Glutamatergic neuron (in vitro differentiated cells): ENCODE measurements at regions not wholly inside any gene's neighbourhood (a gene's known extent, or its start where the extent isn't known, plus 50 kb on each side); places are given as distances from the start of the nearest gene placed in this dataset.
"Not testable (repeated sequence)": the region's sequence is repeated elsewhere in the genome, so short reads cannot be mapped to it uniquely, and the experiment has no call there.

Experiments
- DNase-seq: peaks from one replicate; pipeline ENCODE4 v3.0.0; 2022
- H3K27ac Mint-ChIP-seq: one replicate; pipeline ENCODE4 v1.8.0; 2020; ENCODE audit warnings: mild to moderate bottlenecking, mixed read lengths, inconsistent platforms; ENCODE audit not compliant: unreplicated experiment
- H3K27me3 Mint-ChIP-seq: one replicate; pipeline ENCODE4 v1.8.0; 2020; ENCODE audit warnings: mild to moderate bottlenecking, moderate library complexity, mixed read lengths, inconsistent platforms; ENCODE audit not compliant: unreplicated experiment
- H3K36me3 Mint-ChIP-seq: one replicate; pipeline ENCODE4 v1.8.0; 2020; ENCODE audit warnings: mild to moderate bottlenecking, mixed read lengths, inconsistent platforms; ENCODE audit not compliant: unreplicated experiment
- H3K4me1 Mint-ChIP-seq: one replicate; pipeline ENCODE4 v1.8.0; 2020; ENCODE audit warnings: mild to moderate bottlenecking, low read depth, mixed read lengths, inconsistent platforms; ENCODE audit not compliant: unreplicated experiment
- H3K4me3 Mint-ChIP-seq: one replicate; pipeline ENCODE4 v1.8.0; 2020; ENCODE audit warnings: mild to moderate bottlenecking, mixed read lengths, inconsistent platforms; ENCODE audit not compliant: unreplicated experiment
- H3K9me3 Mint-ChIP-seq: one replicate; pipeline ENCODE4 v1.8.0; 2020; ENCODE audit warnings: mild to moderate bottlenecking, moderate library complexity, mixed read lengths, inconsistent platforms; ENCODE audit not compliant: unreplicated experiment
- CTCF ChIP-seq: fragments of 200-600 bp; sonication (generic); IDR thresholded peaks from one replicate; pipeline ENCODE4 v1.5.0; 2021; ENCODE audit not compliant: partially characterized antibody, unreplicated experiment

DNA sequence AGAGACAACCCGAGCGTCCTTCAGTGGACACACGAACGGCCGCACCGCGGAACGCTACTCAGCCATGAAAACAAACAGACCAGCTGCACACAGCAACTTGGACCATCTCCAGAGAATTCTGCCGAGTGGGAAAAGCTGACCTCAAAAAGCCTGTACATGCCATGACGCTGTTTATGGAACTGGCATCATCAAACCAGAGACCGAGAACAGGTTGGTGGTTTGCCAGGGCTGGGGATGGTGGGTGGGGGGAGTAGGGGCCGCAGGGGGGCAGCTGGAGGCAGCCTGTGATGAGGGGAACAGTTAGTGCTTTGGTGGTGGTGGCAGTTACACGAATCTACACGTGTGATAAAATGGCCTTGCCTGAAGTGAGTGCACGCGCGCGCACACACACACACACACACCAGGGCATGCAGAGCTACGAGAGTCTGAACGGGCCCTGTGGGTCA lies 169.8 kb downstream of the LAT start:
- H3K27ac Mint-ChIP-seq: no peak overlapping the region
- peaks cover 4% of the 10 kb centered on the region for H3K9me3 Mint-ChIP-seq
- H3K4me1 Mint-ChIP-seq: peaks cover 11% of the 10 kb centered on the region
- no peak for TF ChIP-seq CTCF
- peaks cover 4% of the 10 kb centered on the region for H3K36me3 Mint-ChIP-seq
- DNase-seq: no peak
- H3K27me3 Mint-ChIP-seq: peaks cover 4% of the 10 kb centered on the region
- H3K4me3 Mint-ChIP-seq: no peak overlapping the region

GRCh38 chr16:29154088-29154487 lies 169.2 kb downstream of the LAT start:
- Mint-ChIP-seq H3K27ac (no peak overlapping the region), H3K27me3 (peaks cover 6% of the 10 kb centered on the region), H3K4me1 (peaks cover 11% of the 10 kb centered on the region), H3K4me3 (no peak overlapping the region), H3K36me3 (peaks cover 4% of the 10 kb centered on the region), H3K9me3 (peaks cover 4% of the 10 kb centered on the region)
- no peak for DNase-seq
- TF ChIP-seq CTCF: no peak

- H3K27ac Mint-ChIP-seq, H3K27me3 Mint-ChIP-seq, H3K36me3 Mint-ChIP-seq, H3K4me3 Mint-ChIP-seq, H3K9me3 Mint-ChIP-seq, DNase-seq: not testable (repeated sequence)
- peaks cover 11% of the 10 kb centered on the region for H3K4me1 Mint-ChIP-seq
Measured at GRCh38 chr16:29153307-29153706, 168.5 kb downstream of the LAT start.

- not testable (repeated sequence) for H3K36me3 Mint-ChIP-seq, DNase-seq, H3K27ac Mint-ChIP-seq, H3K4me3 Mint-ChIP-seq, H3K27me3 Mint-ChIP-seq, H3K4me1 Mint-ChIP-seq, H3K9me3 Mint-ChIP-seq
Measured at GRCh38 chr16:29152544-29153031, 167.7 kb downstream of the LAT start.

DNA sequence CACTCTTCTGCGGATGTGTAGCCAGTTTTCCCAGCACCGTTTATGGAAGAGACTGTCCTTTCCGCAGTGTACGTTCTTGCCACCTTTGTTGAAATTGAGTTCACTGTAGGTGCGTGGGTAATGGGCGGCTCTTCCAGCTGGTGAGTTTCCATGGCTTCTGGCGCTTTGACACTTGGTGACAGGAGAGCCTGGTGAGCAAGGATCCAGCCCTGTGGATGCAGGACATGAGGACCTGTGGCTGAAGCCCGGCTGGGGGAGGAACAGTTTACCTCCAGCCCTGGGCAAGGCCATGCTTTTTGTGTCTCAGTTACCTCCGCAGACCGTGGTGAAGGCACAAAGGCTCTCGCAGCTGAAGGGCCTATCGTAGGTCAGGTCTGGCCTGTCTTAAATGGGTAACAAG lies 166.5 kb downstream of the LAT start:
- Mint-ChIP-seq H3K27ac (no peak overlapping the region), H3K27me3 (peaks cover 2% of the 10 kb centered on the region), H3K36me3 (no peaks in the 10 kb centered on the region), H3K4me1 (no peaks in the 10 kb centered on the region), H3K4me3 (no peak overlapping the region), H3K9me3 (peaks cover 4% of the 10 kb centered on the region)
- DNase-seq: no peak
- no peak for TF ChIP-seq CTCF

GRCh38 chr16:29149912-29150311 lies 165.1 kb downstream of the LAT start:
- DNase-seq, H3K27ac Mint-ChIP-seq, H3K9me3 Mint-ChIP-seq, H3K36me3 Mint-ChIP-seq, H3K4me1 Mint-ChIP-seq, H3K27me3 Mint-ChIP-seq, H3K4me3 Mint-ChIP-seq: not testable (repeated sequence)

DNA sequence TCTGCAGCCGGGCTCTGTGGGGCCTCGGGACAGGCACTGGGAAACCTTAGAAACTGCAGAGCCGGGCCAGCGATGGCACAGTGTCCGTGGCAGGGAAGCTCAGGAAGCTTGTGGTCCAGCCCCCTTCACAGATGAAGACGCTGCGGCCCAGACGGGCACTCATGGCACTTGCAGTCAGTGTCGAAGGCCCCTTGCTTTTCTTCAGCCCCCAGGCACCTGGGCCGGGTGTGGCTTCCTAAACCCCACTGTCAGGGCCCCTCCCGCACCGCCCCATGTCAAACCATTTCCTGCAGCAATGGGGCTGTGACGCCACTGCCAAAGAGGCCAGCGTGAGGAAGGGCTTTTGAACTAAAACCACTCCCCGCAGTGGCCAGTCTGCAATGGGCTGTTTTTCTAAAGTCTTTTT lies 164.0 kb downstream of the LAT start:
- no peak for DNase-seq
- H3K36me3 Mint-ChIP-seq: no peaks in the 10 kb centered on the region
- no peaks in the 10 kb centered on the region for H3K4me1 Mint-ChIP-seq
- peaks cover 4% of the 10 kb centered on the region for H3K9me3 Mint-ChIP-seq
- H3K27ac Mint-ChIP-seq: no peak overlapping the region
- H3K27me3 Mint-ChIP-seq: peaks cover 3% of the 10 kb centered on the region
- no peak for TF ChIP-seq CTCF
- H3K4me3 Mint-ChIP-seq: no peak overlapping the region
